ENCODE measurements at regions not wholly inside any gene's neighbourhood (a gene's known extent, or its start where the extent isn't known, plus 50 kb on each side); places are given as distances from the start of the nearest gene placed in this dataset.

DNA sequence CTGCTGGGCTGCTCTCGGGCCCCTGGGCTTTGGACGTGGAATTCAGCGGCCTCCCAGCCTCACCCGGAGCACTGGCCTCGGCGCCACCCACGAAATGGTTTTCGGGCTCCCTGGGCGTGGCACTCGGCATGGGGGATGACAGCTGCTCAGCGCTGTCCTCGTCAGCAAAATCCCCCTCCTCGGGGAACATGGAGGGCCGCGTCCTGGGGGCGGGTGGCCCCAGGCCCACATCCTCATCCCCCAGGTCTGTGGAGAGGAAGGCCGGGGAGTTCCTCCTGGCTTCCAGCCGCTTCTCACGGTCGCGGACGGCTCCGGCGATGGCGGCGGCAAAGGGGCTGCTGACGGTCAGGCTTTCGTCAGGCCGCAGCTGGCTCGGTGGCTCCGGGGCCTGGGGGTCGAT lies 88.4 kb downstream of the CTTN start:
- no peak for DNase-seq

DNA sequence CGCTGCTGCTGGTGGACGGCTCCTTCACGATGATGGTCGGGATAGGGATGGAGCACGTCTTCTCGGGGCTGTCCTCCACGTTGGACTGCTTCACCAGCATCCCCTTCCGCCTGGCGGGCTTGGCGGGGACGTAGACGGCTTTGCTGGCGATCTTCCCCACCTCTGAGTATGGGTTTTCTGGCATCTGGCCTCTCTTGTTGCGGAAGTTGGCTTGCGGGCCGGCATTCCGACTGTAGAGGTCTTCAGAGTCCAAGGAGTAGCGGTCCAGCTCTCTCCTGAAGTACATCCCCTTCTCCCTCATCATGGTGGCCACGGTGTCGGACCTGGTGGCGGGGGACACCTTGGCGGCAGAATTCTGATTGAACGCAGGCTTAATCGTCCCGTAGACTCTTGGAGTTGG lies 88.8 kb downstream of the CTTN start:
- no peak for DNase-seq

DNA sequence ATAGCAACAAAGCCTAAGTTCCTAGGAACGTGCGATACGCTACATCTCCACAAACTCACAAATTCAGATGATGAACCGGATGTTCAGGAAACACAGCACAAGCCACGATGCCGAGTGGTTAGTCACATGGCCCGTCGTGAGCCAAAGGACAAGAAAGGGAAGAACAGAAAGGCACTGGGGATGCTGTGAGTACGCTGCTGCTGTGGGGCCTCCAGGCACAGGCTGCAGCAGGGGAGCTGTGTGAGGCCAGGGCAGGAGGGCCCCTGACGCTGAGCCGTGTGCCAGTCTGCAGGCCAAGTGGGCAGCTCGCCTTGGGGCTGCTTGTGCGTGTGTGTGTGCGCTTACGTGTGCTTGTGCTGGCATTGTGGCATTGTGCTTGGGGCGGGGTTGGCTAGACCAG lies 89.4 kb downstream of the CTTN start:
- no peak for DNase-seq

DNA sequence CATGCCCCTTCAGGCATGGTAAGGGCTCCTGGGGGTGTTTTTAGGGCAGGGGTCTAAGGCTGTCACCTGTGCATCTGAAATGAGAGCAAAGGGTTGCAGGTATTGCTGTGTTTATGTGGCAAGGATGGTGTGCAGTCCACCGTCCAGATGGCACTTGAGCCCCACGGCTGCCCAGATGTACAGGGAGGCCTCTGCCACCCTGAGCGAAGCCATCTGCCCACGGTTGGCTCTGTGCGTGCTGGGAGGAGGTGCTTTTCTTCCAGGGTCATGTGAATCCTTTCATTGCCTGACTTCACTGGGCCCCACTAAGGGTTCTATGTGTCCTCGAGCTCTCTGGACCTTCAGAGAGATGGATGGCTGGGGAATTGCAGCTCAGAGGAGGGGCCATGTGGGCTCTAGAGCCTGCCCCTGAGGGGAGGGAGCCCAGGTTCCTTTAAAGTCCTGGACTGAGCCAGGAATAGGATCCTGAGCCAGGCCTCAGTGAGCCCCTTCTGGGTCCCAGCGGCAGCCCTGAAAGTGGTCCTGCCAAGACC lies 89.9 kb downstream of the CTTN start:
- no peak for DNase-seq

DNA sequence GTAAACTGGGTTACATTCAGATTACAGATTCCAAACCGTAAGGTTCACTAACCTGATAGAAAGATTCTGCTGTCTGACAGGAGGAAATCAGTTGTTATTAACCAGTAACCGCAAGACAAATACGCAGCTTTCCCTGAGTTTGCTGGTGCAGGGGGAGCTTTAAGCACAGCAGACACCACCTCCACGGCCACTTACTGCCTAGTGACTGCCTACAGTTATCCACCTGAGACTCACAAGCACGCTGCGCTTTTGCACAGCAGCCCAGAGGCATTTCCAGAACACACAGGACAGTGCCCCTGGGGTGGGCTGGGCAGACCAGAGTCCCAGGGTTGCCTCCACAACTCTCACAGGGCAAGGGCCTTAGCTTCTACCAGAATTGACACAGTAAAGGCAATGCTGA lies 90.9 kb downstream of the CTTN start:
- no peak for DNase-seq

DNA sequence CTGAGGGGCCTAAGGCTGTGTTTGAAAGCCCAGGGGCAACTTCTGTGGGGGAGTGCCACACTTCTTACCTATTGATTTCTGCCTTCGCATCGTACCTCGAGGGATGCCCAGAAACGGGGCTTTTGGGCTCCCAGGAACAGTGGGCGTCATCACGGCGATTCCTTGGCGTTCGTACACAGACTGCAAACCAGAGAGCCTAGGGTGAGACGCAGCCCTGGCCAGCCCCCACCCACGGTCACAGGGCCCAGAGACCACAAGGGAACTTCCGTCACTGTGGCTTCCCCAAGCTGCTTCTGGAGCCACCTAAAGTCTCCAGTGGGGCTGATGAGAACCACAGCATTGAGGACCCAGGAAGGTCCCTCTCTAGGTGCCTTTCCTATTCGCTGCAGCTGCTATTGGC lies 91.9 kb downstream of the CTTN start:
- DNase-seq: no peak

DNA sequence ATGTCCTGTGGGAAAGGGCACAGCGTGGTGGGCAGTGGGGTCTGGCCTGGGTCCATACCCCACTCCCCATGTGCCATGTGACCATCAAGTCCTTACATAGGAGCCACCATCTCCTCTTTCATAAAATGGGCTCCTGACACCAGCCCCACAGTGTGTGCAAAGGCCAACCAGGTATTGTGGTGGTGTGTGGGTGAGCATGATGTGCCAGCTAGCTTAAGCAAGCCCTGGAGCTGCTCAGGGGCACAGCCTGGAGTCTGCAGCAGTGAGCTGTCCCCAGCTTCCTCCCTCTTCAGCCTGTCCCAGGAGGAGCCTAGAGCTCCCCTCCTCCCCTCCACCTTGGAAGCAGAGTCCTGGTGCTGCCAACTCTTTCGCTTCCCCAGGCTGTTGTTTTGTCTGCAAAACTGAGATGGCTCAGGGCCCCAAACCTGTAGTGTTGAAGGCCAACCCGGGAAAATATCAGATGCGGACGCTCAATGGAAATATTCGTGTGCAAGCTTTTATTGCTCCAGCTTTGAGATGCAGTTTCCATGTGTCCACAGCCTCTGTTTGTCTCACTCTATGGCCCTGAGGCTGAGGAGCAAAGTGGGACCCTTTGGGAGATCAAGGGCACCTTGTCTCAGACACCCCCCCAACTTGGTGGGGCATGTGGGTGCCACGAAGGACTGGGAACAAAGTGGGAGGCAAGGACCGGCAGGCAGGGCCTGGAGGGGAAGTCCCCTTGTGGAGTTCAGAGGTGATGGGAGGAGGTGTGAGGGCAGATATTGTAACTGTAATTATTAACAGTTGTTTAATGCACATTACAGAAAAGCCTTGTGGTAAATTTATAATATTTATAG lies 92.6 kb downstream of the CTTN start:
- no peak for DNase-seq

DNA sequence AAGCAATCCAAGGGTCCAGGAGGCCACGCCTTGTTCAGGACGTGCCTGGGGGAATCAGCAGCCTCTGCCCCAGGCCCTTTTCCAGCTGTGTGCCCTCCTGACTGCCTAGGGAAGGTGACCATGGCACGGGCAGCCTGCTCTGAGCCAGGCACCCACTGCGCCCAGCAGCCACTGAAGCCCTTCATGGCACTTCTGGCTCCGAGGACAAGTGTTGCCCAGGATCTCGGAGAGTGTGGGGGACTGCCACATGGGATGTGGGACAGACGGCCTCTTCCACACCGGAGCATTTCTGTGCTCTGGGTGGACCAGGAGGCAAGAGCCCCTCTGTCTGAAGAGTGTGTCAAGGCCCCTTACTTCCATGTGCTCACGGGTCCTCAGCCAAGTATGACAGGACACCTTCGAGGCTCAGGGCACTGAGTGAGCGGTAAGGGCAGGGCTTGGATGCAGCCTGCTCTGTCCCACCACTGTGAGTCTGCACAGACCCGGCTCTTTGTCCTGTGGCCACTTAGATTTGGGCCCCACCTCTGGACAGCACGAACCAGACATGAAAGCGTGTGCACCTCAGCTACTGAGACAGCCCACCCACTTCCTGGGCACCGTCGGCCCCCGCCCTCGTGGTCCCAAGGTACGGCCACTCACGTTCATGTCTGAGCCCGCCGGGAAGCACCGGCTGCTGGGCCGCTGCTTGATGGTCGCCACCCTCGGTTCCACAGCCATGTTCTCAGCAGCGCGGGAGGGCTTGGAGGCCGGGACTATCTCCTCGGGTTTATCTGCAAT lies 93.6 kb downstream of the CTTN start:
- no peak for DNase-seq

DNA sequence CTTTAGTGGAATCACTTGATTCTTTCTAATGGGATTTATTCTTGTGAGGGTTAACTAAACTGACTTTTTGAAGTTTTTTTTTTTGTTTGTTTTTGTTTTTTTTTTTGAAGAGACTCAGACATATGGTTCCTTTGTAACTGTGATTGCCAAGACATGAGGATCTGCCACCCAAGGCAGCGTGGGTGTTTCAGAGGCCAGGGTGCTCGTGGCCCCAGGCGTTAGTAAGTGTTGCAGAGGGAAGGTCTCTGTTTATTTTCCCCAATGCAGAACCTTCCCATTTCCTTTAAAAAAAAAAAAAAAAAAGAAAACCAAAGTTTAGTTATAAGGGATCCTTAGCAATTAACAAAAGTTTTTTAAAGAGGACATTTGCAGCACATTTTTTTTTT lies 94.8 kb downstream of the CTTN start:
- no peak for DNase-seq

DNA sequence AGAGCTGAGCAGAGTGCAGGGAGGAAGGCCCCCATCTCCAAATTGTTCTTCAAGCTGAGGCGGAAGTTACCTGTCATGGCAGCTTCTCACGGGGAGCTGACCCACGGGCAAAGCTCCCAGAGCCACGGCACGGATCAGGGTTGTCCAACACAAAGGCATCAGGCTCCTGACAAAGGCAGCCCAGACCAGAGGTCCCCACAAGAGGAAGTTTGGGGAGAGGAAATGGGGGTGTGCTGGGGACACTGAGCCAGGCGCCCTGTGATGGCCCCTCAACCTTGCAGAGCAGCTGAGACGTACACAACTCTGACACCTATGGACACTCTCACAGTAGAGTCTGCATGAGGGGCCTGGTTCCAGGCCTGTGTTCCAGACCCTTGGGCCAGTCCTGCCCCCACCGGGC lies 95.6 kb downstream of the CTTN start:
- no peak for DNase-seq

DNA sequence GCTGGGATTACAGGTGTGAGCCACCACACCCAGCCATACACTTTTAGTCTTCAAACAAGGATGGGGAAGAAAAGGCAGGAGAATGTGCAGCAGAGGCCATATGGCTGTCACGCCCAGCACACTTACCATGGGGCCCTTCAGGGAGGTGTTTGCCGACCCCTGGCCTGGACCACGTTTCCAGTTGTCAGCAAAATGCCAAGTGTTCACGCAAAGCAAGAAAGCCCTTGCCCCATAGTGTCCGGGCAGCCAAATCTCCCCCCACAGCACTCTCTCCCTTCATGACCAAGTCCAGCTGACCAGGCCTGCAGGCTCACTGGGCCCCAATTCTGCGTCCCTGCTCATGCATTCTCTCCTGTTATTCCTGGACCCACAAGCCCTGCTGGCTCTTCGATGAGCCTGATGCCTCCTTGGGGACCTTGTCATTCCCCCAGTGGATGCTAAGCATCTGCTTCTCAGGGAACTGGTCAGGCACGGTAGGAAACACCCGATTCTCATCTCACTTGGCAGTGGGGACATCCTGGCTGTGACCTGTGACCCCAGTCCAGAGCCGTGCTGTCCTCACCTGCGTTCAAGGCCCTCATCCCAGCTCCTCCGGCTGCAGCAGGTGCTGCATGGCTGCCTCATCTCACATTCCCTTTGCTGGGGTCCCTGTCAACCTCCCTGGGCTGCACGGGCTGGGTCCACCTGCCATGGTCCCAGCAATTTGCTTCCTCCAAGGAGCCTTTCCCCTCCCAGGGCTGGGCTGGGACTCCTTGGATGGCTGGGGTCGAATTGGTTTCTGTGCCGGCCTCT lies 96.4 kb downstream of the CTTN start:
- DNase-seq: no peak

DNA sequence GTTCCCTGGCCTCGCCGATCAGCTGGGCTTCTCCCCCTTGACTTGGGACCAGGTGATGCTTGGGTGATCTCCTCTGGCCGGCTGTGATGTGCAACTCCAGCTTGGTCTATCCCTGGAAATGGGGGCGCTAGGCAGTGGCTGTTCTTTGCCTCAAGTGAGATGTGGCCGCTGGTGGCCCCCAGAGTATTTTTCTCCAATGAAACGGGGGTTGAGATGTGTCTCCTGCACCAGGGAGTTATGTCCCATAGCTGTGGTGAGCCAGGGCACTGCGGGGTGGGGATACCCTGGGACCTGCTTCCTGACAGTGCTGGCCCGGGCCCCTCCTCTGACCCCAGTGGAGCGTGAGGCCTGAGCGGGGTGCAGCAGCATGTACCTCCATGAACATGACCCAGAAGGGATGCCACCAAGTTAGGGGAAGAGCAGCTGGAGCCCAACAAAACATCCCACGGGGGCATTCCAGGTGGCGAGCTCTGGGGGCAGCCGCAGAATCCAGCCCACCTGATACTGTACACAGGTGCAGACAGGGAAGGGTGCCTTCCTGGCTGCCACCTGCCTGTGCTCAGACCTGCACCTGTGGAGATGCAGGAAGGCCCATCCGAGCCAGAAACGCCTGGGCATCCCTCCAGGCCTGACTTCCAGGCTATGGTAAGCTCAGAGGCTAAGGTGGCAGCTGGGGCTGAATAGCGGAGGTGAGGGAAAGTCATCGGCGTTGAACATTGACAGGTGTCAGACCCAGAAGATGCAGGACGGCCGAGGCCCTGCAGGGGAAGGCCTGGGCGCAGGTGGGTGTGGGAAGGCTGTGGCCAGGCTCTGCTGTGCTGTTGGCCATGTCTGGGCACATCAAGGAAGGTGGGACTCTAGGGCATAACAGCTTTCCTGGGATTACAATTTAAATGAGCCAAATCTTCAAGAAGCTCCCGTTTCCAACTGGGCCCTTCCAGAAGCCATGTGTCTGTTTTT lies 97.3 kb downstream of the CTTN start:
- DNase-seq: no peak

DNA sequence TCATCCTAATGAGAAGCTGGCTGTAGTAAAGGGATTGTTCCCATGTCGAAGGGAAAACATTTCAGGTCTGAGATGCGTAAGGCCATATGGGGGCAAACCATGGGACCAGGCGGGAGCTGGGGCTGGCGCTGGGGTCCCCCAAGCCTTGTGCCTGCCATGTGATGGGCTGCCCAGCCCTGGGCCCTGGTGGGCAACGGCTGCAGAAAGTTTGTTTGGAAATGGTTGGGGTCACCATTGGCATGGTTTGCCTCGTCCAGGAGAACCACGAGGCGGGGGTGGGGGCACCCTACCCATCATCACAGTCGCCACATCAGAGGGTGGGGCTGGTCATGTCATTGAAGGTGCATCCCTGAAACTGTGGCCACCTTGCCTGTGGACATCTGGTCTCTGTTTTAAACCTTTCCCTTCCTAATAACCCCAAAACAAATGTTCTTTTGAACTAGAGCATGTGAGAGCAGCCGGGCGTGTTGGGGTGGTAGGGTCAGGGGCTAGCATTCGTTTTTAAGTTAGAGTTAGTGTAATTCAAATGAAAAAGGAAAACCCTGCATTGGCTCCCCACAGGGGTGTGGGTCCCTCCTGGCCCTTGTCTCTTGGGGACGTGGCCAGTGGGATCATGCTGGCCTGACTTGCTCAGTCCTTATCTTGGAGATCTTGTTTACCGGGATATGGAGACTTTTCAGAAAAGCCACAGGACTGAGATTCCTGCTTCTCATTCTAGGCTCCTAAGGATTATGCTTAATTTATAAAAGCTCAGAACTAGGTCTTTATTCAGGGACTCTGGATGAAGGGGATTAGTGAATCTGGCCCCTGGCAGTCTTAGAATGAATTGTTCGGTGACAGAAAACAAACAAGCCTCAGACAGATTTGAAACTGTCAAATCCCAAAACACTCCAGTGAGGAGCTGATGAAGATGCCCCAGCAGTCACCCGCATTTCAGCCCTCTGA lies 98.5 kb downstream of the CTTN start:
- DNase-seq: no peak

DNA sequence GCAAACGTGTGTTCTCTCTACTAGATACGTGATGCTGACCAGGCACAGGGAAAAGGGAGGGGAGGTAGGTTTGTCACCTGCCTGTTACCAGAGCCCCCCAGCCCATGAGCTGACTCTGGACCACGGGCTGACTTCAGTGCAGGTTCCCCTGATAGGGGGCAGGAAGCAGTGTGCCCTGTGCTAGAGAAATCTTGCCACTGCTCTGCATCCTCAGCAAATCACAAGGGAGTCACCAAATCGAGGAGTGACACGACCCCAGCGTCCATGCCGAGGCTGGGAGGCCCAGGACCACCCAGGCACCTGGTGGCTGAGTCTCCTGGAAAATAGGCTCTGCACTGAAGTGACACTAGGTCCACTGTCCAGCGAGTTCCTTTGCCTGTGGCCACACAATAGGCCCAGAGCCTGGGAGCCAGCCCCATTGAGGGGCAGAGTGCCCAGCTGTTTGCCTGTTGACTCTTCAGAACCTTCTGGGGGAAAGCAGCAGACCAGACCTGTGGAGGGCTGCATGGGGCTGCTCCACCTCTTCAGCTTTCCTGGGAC lies 99.3 kb downstream of the CTTN start:
- no peak for DNase-seq

DNA sequence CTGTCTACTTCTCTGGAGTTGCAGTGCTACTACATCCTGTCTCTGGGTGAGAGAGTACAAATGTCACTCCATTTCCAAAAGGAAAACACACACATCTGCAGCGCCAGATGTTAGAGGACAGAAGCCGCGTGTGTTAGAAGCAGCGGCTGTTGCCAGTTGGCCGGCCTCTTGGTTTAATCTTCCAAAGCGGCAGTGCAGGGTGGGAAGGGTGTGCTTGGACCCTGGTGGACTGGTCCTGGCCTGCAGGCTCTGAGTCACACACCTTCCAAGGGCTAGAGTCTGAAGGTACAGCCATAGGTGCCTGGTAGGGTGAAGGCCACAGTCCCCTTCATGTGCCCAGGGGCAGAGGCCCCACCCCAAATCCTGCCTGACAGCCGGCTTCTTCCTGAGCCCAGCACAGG lies 99.8 kb downstream of the CTTN start:
- no peak for DNase-seq

DNA sequence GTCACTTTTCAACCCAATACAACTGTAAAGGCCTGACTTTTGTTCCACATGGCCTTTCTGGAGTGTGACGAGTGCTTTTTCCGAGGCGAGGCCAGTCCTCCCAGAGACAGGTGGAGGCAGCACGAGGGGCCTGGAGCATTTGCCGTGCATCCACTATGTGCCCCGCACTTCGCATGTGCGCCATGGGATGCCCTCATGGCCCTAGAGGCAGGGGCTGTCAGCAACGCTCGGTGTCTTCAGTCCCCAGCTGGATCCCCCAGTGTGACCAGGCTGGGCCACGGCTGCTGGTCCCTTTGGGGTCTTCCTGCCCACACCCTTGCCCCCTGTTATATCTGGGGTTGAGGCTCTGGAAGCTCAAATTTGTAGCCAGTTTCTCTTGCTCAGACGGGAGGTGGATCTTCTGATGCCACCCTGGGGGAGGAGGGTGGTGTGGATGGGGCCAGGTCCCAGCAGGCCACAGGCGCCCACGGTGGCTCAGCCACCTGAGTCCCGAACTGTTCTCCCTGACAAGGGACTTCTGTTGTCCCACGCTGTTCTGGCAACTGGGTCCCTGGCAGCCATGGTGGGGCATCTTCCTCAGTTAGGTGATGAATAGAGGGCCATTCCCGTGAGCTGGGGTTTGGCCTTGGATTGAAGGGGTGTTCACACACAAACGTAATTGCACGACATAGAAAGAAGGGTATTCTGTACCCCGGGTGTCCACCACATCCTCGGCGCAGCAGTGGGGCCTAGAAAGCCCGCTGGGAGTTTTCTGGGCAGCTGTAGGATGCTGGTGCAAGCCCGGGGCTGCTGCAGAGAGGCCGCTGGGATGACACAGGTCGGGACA lies 100.9 kb downstream of the CTTN start:
- DNase-seq: no peak

DNA sequence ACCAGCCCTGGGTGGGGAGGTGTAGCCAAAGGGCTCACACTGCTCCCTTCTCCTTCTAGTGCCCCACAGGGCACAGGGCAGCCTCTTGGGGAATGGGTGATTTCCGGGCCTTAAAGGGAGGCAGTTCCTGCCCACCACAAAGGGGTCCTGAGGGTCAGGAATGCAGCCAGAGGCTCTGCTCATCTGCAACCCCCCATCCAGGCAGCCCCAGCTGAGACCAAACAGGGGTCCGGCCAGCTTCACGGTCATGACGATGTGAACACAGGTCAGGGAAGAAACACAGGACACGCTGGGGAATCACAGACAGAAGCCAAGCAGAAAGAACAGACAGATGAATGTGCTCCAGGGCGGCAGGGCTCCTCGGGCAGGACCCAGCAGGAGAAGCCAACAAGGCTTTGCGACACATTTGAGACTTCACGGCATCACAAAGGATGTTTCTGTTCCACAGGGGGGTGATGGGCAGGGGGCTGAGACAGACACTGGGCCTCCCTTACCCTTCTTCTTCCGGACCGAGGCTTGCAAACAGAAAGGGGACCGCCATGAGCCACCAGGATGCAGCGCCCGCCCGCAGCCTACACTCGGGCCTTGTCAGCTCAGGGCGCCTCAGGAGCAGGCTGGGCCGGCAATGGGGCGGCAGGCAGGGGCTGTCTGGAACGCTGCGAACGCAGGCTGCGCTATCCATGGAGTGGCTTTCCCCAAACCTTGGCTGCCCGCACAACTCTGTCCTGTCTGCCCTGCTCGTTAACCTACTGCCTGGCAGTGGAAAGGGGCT lies 101.9 kb downstream of the CTTN start:
- DNase-seq: no peak

DNA sequence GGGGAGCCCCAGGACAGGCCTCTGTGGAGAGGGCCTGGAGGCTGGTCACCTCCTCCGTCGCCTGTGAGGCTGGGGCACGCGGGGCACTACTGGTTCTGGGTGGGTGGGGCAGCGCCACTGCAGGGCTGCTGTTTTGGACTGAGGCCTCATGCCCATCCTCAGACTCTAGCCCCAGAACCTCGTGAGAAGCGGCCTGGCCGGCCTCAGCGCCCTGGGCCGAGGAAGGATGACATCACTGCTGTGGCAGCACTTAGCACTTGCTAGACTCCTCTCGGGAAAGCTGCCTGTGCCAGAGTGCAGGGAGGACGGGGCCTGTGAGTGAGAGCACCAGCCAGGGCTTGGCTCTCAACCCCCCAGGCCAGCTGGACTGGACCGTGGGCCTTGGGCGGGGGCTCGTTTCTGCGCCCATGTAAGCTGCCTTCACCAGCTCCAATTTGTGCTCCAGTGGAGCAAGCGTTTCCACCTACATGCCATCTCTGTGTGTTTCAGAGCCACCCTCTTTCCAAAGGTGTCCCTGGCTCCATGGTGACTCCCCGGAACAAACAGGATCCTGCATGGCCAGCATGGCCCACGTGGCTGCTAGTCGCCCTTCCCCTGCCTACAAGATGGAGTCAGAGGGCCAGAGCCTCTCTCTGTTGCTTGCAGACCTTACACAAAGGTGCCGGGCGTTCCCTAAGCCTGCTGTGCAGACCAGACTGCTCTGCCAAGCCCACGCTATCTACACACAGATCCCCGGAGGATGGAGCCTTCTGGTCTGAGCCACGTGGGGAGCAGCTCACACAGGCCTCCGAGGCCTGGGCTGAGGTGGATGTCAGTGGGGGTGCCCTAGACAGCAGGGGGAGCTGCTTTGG lies 102.9 kb downstream of the CTTN start:
- no peak for DNase-seq
